SK-N-SH (cell line): ENCODE measurements at regions not wholly inside any gene's neighbourhood (a gene's known extent, or its start where the extent isn't known, plus 50 kb on each side); places are given as distances from the start of the nearest gene placed in this dataset.

Experiments
- CTCF ChIA-PET: fragments of 300-600, 350-600 bp; formaldehyde crosslinking; extraction: SDS; loops from one replicate; lab custom pipeline; 2021; lab: Yijun Ruan, JAX
- POLR2A ChIA-PET: fragments of 350-600 bp; sonication (Branson Sonifier 250); formaldehyde crosslinking; extraction: SDS; loops from one replicate; lab custom pipeline; 2020; ENCODE audit warnings: antibody characterized with exemption, inconsistent platforms; lab: Yijun Ruan, JAX
- DNase-seq: peaks from one replicate; pipeline ENCODE4 v3.0.0; 2012
- H2AFZ ChIP-seq: fragments of 200-600 bp; sonication (generic); 2 replicates; pipeline ENCODE4 v1.8.1; 2016; ENCODE audit warnings: antibody characterized with exemption, mild to moderate bottlenecking, low read depth
- H3F3A ChIP-seq: fragments of 200-600 bp; sonication (generic); replicated peaks from 2 replicates; pipeline ENCODE3; 2016; ENCODE audit warnings: antibody characterized with exemption, mild to moderate bottlenecking; ENCODE audit not compliant: insufficient read depth
- H3K27ac ChIP-seq, 2 experiments: fragments of 200-500 bp in 1 of 2; fragments of 200-600 bp in 1 of 2; sonication (Bioruptor generic) in 1 of 2; sonication (generic), shearing (Covaris generic) in 1 of 2; 2 replicates each; pipeline versions ENCODE4 v1.5.1 to v1.6.1; 2014 to 2016; ENCODE audit warnings: low read depth in 2 of 2, inconsistent platforms in 1 of 2, low read length in 1 of 2, mild to moderate bottlenecking in 1 of 2, mixed read lengths in 1 of 2
- H3K27me3 ChIP-seq: fragments of 200-600 bp; sonication (generic), shearing (Covaris generic); 2 replicates; pipeline ENCODE4 v1.6.1; 2016; ENCODE audit warnings: mixed run types; ENCODE audit not compliant: insufficient read depth
- H3K36me3 ChIP-seq, 2 experiments: fragments of 200-500 bp in 1 of 2; fragments of 200-600 bp in 1 of 2; sonication (Bioruptor generic) in 1 of 2; sonication (generic) in 1 of 2; replicated peaks in 1 of 2; 2 replicates each; pipeline versions ENCODE3 to v1.5.1; 2014 to 2016; ENCODE audit warnings: low read length in 1 of 2, mild to moderate bottlenecking in 1 of 2; ENCODE audit not compliant: insufficient read depth in 2 of 2, control insufficient read depth in 1 of 2
- H3K4me1 ChIP-seq, 2 experiments: fragments of 200-500 bp in 1 of 2; fragments of 200-600 bp in 1 of 2; sonication (Bioruptor generic) in 1 of 2; sonication (generic), shearing (Covaris generic) in 1 of 2; 2 replicates each; pipeline versions ENCODE4 v1.5.1 to v1.6.1; 2014 to 2016; ENCODE audit warnings: low read depth in 1 of 2, low read length in 1 of 2, mixed run types in 1 of 2; ENCODE audit not compliant: insufficient read depth in 2 of 2, control insufficient read depth in 1 of 2
- H3K4me2 ChIP-seq: fragments of 200-600 bp; sonication (generic), shearing (Covaris generic); 2 replicates; pipeline ENCODE4 v1.6.1; 2017; ENCODE audit warnings: mixed run types
- H3K4me3 ChIP-seq, 2 experiments: fragments of 200-500 bp in 1 of 2; fragments of 200-600 bp in 1 of 2; sonication (Bioruptor generic) in 1 of 2; sonication (generic), shearing (Covaris generic) in 1 of 2; 2 replicates each; pipeline versions ENCODE4 v1.5.1 to v1.8.1; 2014 to 2016; ENCODE audit warnings: low read depth in 2 of 2, inconsistent platforms in 1 of 2, low read length in 1 of 2, mild to moderate bottlenecking in 1 of 2, mixed read lengths in 1 of 2, moderate library complexity in 1 of 2
- H3K79me2 ChIP-seq: fragments of 200-600 bp; sonication (generic); 2 replicates; pipeline ENCODE4 v1.8.1; 2017; ENCODE audit warnings: mild to moderate bottlenecking; ENCODE audit not compliant: insufficient read depth
- H3K9ac ChIP-seq: fragments of 200-600 bp; sonication (generic); 2 replicates; pipeline ENCODE4 v1.6.1; 2017; ENCODE audit warnings: mixed run types
- H3K9me2 ChIP-seq: fragments of 200-600 bp; sonication (generic); 2 replicates; pipeline ENCODE4 v1.6.1; 2017; ENCODE audit warnings: mixed run types
- H3K9me3 ChIP-seq: fragments of 200-600 bp; sonication (generic); 2 replicates; pipeline ENCODE4 v1.6.1; 2017; ENCODE audit warnings: mixed run types, mild to moderate bottlenecking, moderate library complexity
- H4K20me1 ChIP-seq: fragments of 200-600 bp; sonication (generic); 2 replicates; pipeline ENCODE4 v1.6.1; 2017; ENCODE audit warnings: mild to moderate bottlenecking, mixed run types; ENCODE audit not compliant: insufficient read depth
- CHD2 ChIP-seq: fragments of 150-350 bp; IDR thresholded peaks from 2 replicates; pipeline ENCODE4 v1.6.1; 2018; ENCODE audit warnings: low read length; ENCODE audit not compliant: partially characterized antibody
- EP300 ChIP-seq, 2 experiments: IDR thresholded peaks; 2 replicates each; pipeline versions ENCODE4 v1.4.0 to v1.6.1; 2012; ENCODE audit warnings: borderline replicate concordance in 1 of 2, low read depth in 1 of 2, low read length in 1 of 2
- FOXJ3 ChIP-seq: sonication (generic); formaldehyde crosslinking; IDR thresholded peaks from 2 replicates; pipeline ENCODE4 v1.5.1; 2020; ENCODE audit warnings: mild to moderate bottlenecking, missing genetic modification reagents
- NRF1 ChIP-seq: IDR thresholded peaks from 2 replicates; pipeline ENCODE4 v1.6.1; 2012; ENCODE audit warnings: low read depth, mild to moderate bottlenecking, low read length
- RAD21 ChIP-seq: IDR thresholded peaks from 2 replicates; pipeline ENCODE4 v1.6.1; 2012; ENCODE audit warnings: mild to moderate bottlenecking, low read length
- REST ChIP-seq: IDR thresholded peaks from 2 replicates; pipeline ENCODE4 v1.6.1; 2012; ENCODE audit warnings: mild to moderate bottlenecking, low read depth, low read length, moderate library complexity
- RFX5 ChIP-seq: IDR thresholded peaks from 2 replicates; pipeline ENCODE4 v1.6.1; 2012; ENCODE audit warnings: mild to moderate bottlenecking, improper control_type of control experiment, low read length
- SMC3 ChIP-seq: IDR thresholded peaks from 2 replicates; pipeline ENCODE4 v1.6.1; 2012; ENCODE audit warnings: low read depth, low read length, improper control_type of control experiment
- USF1 ChIP-seq: IDR thresholded peaks from 2 replicates; pipeline ENCODE4 v1.4.0; 2012; ENCODE audit warnings: low read depth, borderline replicate concordance
- WGBS: methylation state at CpG from one replicate; pipeline ENCODE4 v1.1.6; 2017; ENCODE audit warnings: low lambda C conversion rate; 5-methylcytosine and 5-hydroxymethylcytosine counted together
- TF ChIP-seq, protein P1 (sequence below): fragments of 150-350 bp; IDR thresholded peaks from 2 replicates; pipeline ENCODE4 v1.6.1; 2016; ENCODE audit warnings: mild to moderate bottlenecking, low read depth, low read length
- TF ChIP-seq, protein P2 (sequence below): IDR thresholded peaks from 2 replicates; pipeline ENCODE4 v1.4.0; 2012; ENCODE audit warnings: low read depth

GRCh38 chr1:60865166-60865565 is 217.2 kb upstream of the NFIA start (continued):
- TF ChIP-seq NRF1 (no peak), REST (no peak), CHD2 (peak; percentile 83)
- TF ChIP-seq, protein P1, sequence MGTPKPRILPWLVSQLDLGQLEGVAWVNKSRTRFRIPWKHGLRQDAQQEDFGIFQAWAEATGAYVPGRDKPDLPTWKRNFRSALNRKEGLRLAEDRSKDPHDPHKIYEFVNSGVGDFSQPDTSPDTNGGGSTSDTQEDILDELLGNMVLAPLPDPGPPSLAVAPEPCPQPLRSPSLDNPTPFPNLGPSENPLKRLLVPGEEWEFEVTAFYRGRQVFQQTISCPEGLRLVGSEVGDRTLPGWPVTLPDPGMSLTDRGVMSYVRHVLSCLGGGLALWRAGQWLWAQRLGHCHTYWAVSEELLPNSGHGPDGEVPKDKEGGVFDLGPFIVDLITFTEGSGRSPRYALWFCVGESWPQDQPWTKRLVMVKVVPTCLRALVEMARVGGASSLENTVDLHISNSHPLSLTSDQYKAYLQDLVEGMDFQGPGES: no peak

DNA sequence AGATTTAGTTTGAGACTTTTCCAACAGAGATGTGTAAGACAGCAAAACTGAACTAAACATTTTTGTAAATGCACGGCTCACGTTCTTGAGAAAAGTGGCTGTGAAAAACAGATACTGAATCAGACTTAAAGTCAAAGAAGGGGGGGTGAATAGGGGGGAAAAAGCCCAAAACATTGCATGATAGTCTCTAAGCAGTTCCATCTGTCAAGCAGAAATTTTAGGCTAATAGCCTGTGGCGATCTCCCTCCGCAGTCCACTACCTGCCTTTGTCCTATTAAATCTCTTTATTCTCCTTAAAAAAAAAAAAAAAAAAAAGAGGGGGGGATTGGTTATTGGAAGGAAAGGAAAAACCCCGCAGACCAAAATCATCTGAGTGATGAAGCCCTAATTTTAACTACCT is 217.6 kb upstream of the NFIA start:
- peak; percentile 24 for DNase-seq
- POLR2A ChIA-PET: interaction anchor here (0.5 to 4.4 kb wide), 6 partner anchors 13 to 584 kb away, joined by 3 to 33 read pairs (median 7); no protein-coding TSS in a partner anchor
- Histone ChIP-seq H3K36me3 (no peaks in the 10 kb centered on the region), H3K9ac (no peak overlapping the region), H3K4me2 (no peak overlapping the region), H3K4me3 (peak overlapping the region in 1 of 2 experiments; percentile 41; a peak in 2 of 4 replicates), H3K9me2 (no peaks in the 10 kb centered on the region), H2AFZ (peak overlapping the region; percentile 58; the same call in 1 of the 2 replicates), H3F3A (no peaks in the 10 kb centered on the region), H3K4me1 (peaks cover 0 to 36% of the 10 kb centered on the region in 2 experiments; a peak in 3 of 4 replicates), H3K27me3 (no peaks in the 10 kb centered on the region), H4K20me1 (no peaks in the 10 kb centered on the region), H3K79me2 (no peaks in the 10 kb centered on the region), H3K9me3 (no peaks in the 10 kb centered on the region), H3K27ac (peak overlapping the region in 1 of 2 experiments; percentile 99; a peak in 2 of 4 replicates)
- WGBS: 35% methylated on average over 5 of the region's 5 CpGs
- TF ChIP-seq USF1: no peak
- TF ChIP-seq RFX5: 0 out of 2 replicates have a peak, but pooled peaks have one; percentile 2
- CTCF ChIA-PET: interaction anchor here (1.0 kb wide), 2 partner anchors 106 to 583 kb away, joined by 3 to 4 read pairs; no protein-coding TSS in a partner anchor

DNA sequence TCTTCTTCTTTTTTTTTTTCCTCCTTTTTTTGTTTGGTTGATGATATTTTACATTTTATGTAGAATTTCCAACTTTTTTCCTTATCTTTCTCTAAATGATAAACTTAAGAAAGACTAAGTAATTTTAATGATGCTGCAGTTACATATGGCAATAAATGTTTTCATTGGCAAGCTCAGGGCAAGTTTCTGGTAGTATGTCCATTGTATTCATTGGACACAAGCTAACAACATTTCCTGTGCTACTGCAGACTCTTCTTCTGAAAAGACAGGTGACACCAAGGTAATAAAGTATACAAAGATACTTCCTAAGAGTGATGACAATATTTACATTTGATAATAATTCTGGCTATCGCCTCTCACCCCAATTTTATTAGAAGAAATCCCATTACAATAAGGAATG is 219.2 kb upstream of the NFIA start:
- Histone ChIP-seq H3F3A (no peaks in the 10 kb centered on the region), H3K9ac (no peak overlapping the region), H3K4me1 (peaks cover under 1 to 42% of the 10 kb centered on the region in 2 experiments; a peak in 3 of 4 replicates), H4K20me1 (no peaks in the 10 kb centered on the region), H3K79me2 (no peaks in the 10 kb centered on the region), H3K4me2 (no peak overlapping the region), H3K4me3 (no peak overlapping the region), H3K9me2 (no peaks in the 10 kb centered on the region), H2AFZ (peak overlapping the region; percentile 23; the same call in 1 of the 2 replicates), H3K27ac (peak overlapping the region in 1 of 2 experiments; percentile 99; a peak in 2 of 4 replicates), H3K27me3 (no peaks in the 10 kb centered on the region), H3K9me3 (no peaks in the 10 kb centered on the region), H3K36me3 (no peaks in the 10 kb centered on the region)
- 92% methylated on average over 1 of the region's 1 CpG for WGBS
- CTCF ChIA-PET: interaction anchor here (0.7 to 0.9 kb wide), 2 partner anchors 25 to 990 kb away, joined by 3 read pairs; no protein-coding TSS in a partner anchor
- POLR2A ChIA-PET: interaction anchor here (0.8 kb wide), 1 partner anchor 321 kb away, joined by 5 read pairs; no protein-coding TSS in a partner anchor
- no peak for DNase-seq
- TF ChIP-seq CHD2 (no peak), REST (no peak), RFX5 (no peak), SMC3 (no peak), RAD21 (no peak), EP300 (IDR thresholded peaks at IDR 0.05; ENCODE audit: borderline replicate concordance in 1 of 2, low read depth in 1 of 2, low read length in 1 of 2) (no peak), FOXJ3 (CRISPR knock-in tag) (no peak)
- TF ChIP-seq, protein P1: no peak
- TF ChIP-seq, protein P2, sequence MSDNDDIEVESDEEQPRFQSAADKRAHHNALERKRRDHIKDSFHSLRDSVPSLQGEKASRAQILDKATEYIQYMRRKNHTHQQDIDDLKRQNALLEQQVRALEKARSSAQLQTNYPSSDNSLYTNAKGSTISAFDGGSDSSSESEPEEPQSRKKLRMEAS: no peak
